GM20000 (cell line): ENCODE measurements at regions not wholly inside any gene's neighbourhood (a gene's known extent, or its start where the extent isn't known, plus 50 kb on each side); places are given as distances from the start of the nearest gene placed in this dataset.

Source experiments
- DNase-seq: peaks from one replicate; pipeline ENCODE4 v3.0.0; 2012; ENCODE audit warnings: low spot score
- TF ChIP-seq, protein P1 (sequence below): IDR thresholded peaks from 2 replicates; pipeline ENCODE4 v1.5.1; 2012; ENCODE audit warnings: mild to moderate bottlenecking, control low read depth; ENCODE audit errors: extremely low read depth, missing control alignments

DNA sequence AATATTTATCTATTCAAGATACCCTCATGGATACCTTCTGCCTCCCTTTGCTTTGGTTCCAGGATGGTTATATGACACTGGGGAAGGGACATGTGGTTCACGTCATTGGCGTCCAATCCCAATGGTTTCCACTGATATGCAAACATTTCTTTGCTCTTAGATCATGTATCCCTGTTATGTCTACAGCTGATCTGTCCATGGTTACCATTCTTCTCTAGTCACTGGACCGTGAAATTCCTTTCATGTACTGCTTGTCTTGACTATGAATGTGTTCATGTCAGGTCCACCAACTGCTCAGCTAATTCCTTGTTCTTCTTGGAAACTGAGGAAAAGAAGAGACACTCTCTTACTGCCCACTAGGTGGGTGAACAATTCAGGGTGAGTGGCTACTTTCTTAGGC is 391.1 kb upstream of the ZNF608 start:
- TF ChIP-seq, protein P1, sequence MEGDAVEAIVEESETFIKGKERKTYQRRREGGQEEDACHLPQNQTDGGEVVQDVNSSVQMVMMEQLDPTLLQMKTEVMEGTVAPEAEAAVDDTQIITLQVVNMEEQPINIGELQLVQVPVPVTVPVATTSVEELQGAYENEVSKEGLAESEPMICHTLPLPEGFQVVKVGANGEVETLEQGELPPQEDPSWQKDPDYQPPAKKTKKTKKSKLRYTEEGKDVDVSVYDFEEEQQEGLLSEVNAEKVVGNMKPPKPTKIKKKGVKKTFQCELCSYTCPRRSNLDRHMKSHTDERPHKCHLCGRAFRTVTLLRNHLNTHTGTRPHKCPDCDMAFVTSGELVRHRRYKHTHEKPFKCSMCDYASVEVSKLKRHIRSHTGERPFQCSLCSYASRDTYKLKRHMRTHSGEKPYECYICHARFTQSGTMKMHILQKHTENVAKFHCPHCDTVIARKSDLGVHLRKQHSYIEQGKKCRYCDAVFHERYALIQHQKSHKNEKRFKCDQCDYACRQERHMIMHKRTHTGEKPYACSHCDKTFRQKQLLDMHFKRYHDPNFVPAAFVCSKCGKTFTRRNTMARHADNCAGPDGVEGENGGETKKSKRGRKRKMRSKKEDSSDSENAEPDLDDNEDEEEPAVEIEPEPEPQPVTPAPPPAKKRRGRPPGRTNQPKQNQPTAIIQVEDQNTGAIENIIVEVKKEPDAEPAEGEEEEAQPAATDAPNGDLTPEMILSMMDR = no peak
- no peak for DNase-seq

DNA sequence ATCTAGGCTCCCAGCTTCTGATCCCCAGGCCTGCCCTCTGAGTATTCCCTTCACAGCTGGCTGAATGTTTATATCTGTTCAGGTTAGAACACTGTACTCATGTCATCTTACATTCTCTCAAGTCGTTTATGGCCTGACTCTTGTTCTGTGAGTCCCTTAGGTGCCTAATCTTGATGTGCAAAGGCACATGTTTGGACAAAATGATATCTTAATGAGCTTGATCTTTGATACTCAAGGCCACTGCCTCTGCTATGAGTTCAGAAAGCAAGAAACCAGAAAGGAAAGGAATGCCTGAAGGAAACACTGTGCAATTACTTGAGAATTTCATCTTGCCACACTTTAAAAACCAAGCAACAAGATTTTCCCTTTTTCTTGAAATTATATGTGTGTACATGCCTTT is 391.8 kb upstream of the ZNF608 start:
- no peak for DNase-seq
- TF ChIP-seq, protein P1 = no peak

DNA sequence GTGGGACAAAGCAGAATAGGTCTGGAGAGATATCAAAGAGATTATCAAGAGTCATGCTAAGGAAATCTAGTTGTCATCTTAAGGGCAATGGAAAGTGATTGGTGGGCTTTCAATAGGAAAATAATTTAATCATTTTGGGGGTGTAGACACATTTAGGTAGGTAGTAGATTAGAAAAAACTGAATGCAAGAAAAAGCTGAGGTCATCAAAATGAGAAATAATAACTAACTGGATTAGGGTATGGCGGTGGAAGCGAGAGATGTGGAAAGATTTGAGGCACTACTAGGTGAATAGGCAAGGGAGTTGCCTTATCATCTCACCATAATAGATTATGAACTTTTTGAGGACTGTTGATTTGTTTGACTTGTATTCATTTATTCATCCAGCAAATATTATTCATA is 393.2 kb upstream of the ZNF608 start:
- TF ChIP-seq, protein P1 = no peak
- DNase-seq = no peak

DNA sequence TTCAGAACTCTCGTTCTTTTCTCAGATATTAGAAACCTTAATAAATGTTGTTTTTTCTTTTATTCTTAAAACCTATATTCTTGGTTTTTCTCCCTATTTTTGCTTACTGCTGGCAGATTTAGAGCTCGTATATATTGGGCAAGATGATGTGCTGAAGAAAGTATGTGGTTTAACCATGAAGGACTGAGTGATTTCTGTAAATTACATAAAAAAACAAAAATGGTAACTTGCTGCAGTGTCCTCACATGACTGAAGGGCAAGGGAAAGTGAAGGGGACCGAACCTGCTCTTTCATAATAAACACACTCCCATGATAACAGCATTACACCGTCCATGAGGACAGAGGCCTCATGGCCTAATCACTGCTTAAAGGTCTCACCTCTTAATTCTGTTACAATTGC is 393.8 kb upstream of the ZNF608 start:
- DNase-seq = no peak
- TF ChIP-seq, protein P1 = no peak

DNA sequence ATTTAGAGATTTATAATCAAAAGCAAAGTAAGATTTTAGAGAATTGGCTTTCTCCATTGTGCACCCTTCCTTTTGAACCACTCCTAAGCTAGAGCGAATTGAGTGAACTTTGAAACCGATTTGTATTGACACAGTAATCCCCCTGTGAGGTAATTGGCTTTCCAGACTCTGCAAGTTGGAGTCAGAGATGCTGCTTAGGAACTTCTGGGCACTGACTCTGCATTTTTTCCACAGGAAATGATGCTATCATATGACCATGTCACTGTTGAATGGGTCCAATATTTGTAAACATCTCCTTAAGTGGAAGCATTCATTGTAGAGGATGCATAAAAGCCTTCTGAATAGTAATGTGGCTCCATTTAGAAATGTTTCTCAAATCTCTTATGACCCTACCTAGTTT is 394.4 kb upstream of the ZNF608 start:
- DNase-seq = no peak
- TF ChIP-seq, protein P1 = no peak

DNA sequence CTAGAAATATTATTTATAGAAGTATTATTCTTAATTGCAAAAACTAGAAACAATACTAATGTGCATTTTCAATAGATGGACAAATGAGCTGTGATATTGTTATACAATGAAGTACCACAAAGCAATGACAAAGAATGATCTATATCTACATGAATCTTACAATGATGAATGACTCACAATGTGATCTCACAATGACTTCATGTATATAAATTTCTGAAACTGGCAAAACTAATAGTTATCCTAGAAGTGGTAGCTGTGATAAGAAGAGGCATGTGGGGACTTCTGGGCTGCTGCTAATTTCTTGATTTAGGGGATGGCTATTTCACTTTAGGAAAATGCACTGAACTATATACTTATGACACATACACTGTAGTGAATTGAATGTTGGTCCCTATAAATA is 396.0 kb upstream of the ZNF608 start:
- DNase-seq = no peak

DNA sequence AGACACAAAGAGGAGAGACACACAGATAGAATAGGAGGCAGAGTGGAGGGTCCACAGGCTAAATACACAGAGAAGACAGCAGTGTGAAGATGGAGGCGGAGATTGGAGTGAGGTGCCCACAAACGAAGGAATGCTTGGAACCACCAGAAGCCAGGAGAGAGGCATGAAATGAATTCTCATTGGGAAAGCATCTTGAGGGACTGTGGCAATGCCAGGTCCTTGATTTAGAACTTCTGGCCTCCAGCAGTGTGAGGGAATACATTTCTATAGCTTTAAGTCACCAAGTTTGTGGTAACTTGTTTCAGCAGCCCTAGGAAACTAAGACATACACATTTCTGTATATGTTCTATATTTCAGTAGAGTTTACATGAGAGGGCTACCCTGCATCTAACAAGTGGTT is 396.6 kb upstream of the ZNF608 start:
- TF ChIP-seq, protein P1 = no peak
- DNase-seq = no peak

More for the DNA sequence above, 396.0 kb upstream of the ZNF608 start:
- TF ChIP-seq, protein P1 = no peak

DNA sequence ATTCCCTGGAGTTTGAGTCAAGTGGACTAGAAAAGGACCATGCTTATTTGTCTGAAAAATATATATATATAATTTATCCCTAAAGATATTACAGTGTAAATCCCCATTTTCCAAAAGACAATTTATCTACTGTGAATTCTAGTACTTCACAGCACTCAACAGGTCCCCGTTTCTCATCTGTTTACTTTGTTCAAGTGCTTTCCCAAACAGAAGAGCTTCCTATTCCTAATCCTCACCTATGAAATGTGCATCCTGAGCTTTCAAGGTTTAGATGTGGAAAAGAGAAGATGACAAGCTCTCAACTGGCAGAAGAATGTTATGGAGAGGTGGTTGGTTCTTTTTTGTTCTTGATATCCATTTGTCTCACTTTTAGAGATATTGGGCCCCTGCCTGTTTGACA is 401.6 kb upstream of the ZNF608 start:
- TF ChIP-seq, protein P1 = no peak
- no peak for DNase-seq
